ENCODE measurements at regions not wholly inside any gene's neighbourhood (a gene's known extent, or its start where the extent isn't known, plus 50 kb on each side); places are given as distances from the start of the nearest gene placed in this dataset.

DNA sequence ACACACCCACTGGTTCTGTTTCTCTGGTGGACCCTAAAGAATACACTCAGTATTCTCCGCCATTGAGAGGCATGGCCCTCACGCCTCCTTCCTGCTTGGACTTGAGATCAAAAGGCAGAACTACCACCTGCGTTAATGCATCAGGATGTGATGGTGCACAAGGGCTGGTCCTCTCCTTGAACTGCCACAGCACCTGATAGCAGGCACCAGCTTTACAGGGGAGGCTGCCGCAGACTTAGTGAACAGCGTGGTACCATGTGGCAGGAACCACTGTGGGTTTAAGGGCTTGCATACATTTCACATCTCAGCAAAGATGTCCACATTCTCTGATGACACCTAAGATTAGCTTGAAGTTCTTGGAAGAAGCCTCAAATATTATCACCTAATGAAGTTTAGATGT, 208.7 kb downstream of the GADD45G start:
- H3K4me1 ChIP-seq (ENCODE audit: low read length) = peaks cover 4% of the 10 kb centered on the region; the same call in 1 of the 2 replicates
- TF ChIP-seq EZH2 (optimal IDR thresholded peaks at IDR 0.05; ENCODE audit: low read depth, low read length) = no peak
- H3K79me2 ChIP-seq (ENCODE audit: low read length) = no peaks in the 10 kb centered on the region
- H3F3A ChIP-seq (ENCODE audit: insufficient read depth, low read length) = no peaks in the 10 kb centered on the region
- no peak overlapping the region for H3K27ac ChIP-seq (ENCODE audit: low read length)
- H3K9ac ChIP-seq (ENCODE audit: low read length) = no peak overlapping the region
- DNase-seq = no peak
- no peaks in the 10 kb centered on the region for H3K9me2 ChIP-seq (replicated peaks; ENCODE audit: insufficient read depth, low read length)
- H3K4me3 ChIP-seq (ENCODE audit: low read length) = no peak overlapping the region
- no peaks in the 10 kb centered on the region for H3K27me3 ChIP-seq (replicated peaks; ENCODE audit: insufficient read depth, low read length)
- H2AFZ ChIP-seq (ENCODE audit: low read length) = no peak overlapping the region
- no peaks in the 10 kb centered on the region for H3K9me3 ChIP-seq (replicated peaks; ENCODE audit: insufficient read depth, low read length)
- H4K20me1 ChIP-seq (ENCODE audit: insufficient read depth, low read length) = no peaks in the 10 kb centered on the region
- no peaks in the 10 kb centered on the region for H3K36me3 ChIP-seq (replicated peaks; ENCODE audit: insufficient read depth, low read length)
- H3K4me2 ChIP-seq (ENCODE audit: low read depth, low read length) = no peak overlapping the region

DNA sequence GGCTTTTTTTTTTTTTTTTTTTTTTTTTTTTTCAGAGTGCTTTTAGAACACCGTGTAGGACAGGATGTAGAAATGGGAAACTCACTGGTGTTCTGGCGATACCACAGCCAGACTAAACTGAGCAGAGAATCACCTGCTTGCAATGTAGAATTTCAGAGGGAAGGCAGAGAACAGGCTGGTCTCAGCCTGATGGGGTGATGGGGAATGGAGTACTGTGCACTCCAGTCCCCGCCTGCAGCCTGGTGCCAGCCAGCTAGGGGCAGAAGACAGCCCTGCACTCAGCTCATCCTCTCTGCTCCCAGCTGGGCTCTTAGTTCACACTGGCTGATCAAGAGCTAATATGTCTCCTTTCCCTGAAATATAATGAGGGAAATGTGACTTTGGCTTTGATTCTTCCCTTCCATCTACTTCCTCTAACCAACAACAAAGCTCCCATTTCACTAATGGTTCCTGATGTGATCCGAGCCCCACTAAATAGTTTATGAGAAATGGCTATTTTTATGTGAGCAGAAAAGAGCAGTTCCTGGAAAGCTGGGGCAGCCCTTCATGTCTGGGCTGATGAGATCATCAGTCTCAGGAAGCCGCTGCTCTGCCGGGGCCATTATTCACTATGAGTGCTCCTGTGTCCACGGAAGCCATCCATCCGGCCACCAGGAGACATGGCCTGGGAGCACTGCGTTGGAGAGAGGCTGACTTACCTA, 209.7 kb downstream of the GADD45G start:
- H3K4me3 ChIP-seq (ENCODE audit: low read length) = no peak overlapping the region
- H3K4me1 ChIP-seq (ENCODE audit: low read length) = peaks cover 4% of the 10 kb centered on the region; the same call in 1 of the 2 replicates
- no peaks in the 10 kb centered on the region for H3F3A ChIP-seq (ENCODE audit: insufficient read depth, low read length)
- H3K36me3 ChIP-seq (replicated peaks; ENCODE audit: insufficient read depth, low read length) = no peaks in the 10 kb centered on the region
- H3K4me2 ChIP-seq (ENCODE audit: low read depth, low read length) = no peak overlapping the region
- no peaks in the 10 kb centered on the region for H4K20me1 ChIP-seq (ENCODE audit: insufficient read depth, low read length)
- no peak overlapping the region for H3K27ac ChIP-seq (ENCODE audit: low read length)
- no peaks in the 10 kb centered on the region for H3K27me3 ChIP-seq (replicated peaks; ENCODE audit: insufficient read depth, low read length)
- H3K9me3 ChIP-seq (replicated peaks; ENCODE audit: insufficient read depth, low read length) = no peaks in the 10 kb centered on the region
- DNase-seq = no peak
- H3K9me2 ChIP-seq (replicated peaks; ENCODE audit: insufficient read depth, low read length) = no peaks in the 10 kb centered on the region
- TF ChIP-seq, protein P1, sequence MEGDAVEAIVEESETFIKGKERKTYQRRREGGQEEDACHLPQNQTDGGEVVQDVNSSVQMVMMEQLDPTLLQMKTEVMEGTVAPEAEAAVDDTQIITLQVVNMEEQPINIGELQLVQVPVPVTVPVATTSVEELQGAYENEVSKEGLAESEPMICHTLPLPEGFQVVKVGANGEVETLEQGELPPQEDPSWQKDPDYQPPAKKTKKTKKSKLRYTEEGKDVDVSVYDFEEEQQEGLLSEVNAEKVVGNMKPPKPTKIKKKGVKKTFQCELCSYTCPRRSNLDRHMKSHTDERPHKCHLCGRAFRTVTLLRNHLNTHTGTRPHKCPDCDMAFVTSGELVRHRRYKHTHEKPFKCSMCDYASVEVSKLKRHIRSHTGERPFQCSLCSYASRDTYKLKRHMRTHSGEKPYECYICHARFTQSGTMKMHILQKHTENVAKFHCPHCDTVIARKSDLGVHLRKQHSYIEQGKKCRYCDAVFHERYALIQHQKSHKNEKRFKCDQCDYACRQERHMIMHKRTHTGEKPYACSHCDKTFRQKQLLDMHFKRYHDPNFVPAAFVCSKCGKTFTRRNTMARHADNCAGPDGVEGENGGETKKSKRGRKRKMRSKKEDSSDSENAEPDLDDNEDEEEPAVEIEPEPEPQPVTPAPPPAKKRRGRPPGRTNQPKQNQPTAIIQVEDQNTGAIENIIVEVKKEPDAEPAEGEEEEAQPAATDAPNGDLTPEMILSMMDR (IDR thresholded peaks at IDR 0.05; ENCODE audit: low read length) = no peak
- TF ChIP-seq EZH2phosphoT487 (IDR thresholded peaks at IDR 0.05; ENCODE audit: low read length) = no peak
- H2AFZ ChIP-seq (ENCODE audit: low read length) = no peak overlapping the region
- no peak overlapping the region for H3K9ac ChIP-seq (ENCODE audit: low read length)
- no peaks in the 10 kb centered on the region for H3K79me2 ChIP-seq (ENCODE audit: low read length)

DNA sequence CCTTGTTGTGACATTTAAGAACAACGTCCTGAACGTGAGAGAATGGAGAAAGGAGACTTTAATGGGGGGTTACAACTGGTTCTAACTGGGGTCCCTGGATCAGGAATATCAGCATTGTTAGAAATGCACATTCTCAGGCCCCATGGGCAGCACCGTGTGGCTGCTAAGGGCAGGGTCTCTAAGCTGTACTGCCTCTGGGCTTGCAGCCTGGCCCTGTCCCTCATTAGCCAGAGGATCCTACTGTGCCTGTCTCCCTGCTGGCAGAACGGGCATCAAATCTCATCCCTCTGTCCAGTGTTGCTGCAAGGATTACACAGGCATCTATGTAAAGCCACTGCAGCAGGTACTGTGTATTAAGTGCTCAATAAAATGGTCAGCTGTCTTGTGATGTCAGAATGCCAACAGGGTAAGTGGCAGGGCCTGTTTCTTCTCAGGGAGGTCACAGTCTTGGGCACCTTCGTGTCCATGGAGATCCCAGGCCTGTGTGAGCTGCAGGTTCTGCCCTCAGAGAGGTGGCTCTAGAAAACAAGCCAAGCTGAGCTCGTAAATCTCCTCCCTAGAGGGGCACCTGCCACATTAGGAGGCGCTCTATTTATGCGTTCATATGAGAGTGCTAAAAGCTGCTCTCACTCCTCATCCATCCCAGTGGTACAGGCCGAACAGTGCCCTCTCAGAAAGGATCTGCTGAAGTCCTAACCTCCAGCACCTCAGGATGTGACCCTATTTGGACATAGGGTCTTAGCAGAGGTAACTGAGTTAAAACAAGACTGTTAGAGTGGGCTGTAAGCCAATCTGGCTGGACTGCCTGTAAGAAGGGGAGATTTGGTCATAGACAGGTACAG, 210.5 kb downstream of the GADD45G start:
- H3K4me1 ChIP-seq (ENCODE audit: low read length) = peaks cover 4% of the 10 kb centered on the region; the same call in 1 of the 2 replicates
- TF ChIP-seq EZH2phosphoT487 (IDR thresholded peaks at IDR 0.05; ENCODE audit: low read length) (no peak), EZH2 (optimal IDR thresholded peaks at IDR 0.05; ENCODE audit: low read depth, low read length) (no peak)
- TF ChIP-seq, protein P1 (IDR thresholded peaks at IDR 0.05; ENCODE audit: low read length) = no peak
- H3K27ac ChIP-seq (ENCODE audit: low read length) = no peak overlapping the region
- H3K9me3 ChIP-seq (replicated peaks; ENCODE audit: insufficient read depth, low read length) = no peaks in the 10 kb centered on the region
- H3K4me2 ChIP-seq (ENCODE audit: low read depth, low read length) = no peak overlapping the region
- no peaks in the 10 kb centered on the region for H3K79me2 ChIP-seq (ENCODE audit: low read length)
- no peak overlapping the region for H2AFZ ChIP-seq (ENCODE audit: low read length)
- DNase-seq = no peak
- H3K36me3 ChIP-seq (replicated peaks; ENCODE audit: insufficient read depth, low read length) = no peaks in the 10 kb centered on the region
- H3K9me2 ChIP-seq (replicated peaks; ENCODE audit: insufficient read depth, low read length) = no peaks in the 10 kb centered on the region
- H3F3A ChIP-seq (ENCODE audit: insufficient read depth, low read length) = no peaks in the 10 kb centered on the region
- H4K20me1 ChIP-seq (ENCODE audit: insufficient read depth, low read length) = no peaks in the 10 kb centered on the region
- no peak overlapping the region for H3K9ac ChIP-seq (ENCODE audit: low read length)
- H3K4me3 ChIP-seq (ENCODE audit: low read length) = no peak overlapping the region
- no peaks in the 10 kb centered on the region for H3K27me3 ChIP-seq (replicated peaks; ENCODE audit: insufficient read depth, low read length)
